Upper lobe of right lung (tissue), 1 donor: ENCODE measurements at regions not wholly inside any gene's neighbourhood (a gene's known extent, or its start where the extent isn't known, plus 50 kb on each side); places are given as distances from the start of the nearest gene placed in this dataset.
A peak's percentile ranks its signal among the peaks of the same experiment; 100 is the strongest.
"Not testable (repeated sequence)": the region's sequence is repeated elsewhere in the genome, so short reads cannot be mapped to it uniquely, and the experiment has no call there.

ENCODE experiments used
- ATAC-seq: fragments of 200-7000 bp; cut with Tn5 transposase; one replicate; pipeline ENCODE4 v1.9.1; 2020; ENCODE audit warnings: mild to moderate bottlenecking, moderate library complexity
- DNase-seq: peaks from one replicate; pipeline ENCODE4 v3.0.0-alpha.2; 2020
- H3K27ac ChIP-seq: fragments of 200-600 bp; one replicate; pipeline ENCODE4 v1.8.0; 2022
- H3K27me3 ChIP-seq: fragments of 200-600 bp; one replicate; pipeline ENCODE4 v1.8.0; 2022; ENCODE audit warnings: mild to moderate bottlenecking
- H3K36me3 ChIP-seq: fragments of 200-600 bp; one replicate; pipeline ENCODE4 v1.8.0; 2022
- H3K4me1 ChIP-seq: fragments of 200-600 bp; one replicate; pipeline ENCODE4 v1.8.0; 2022
- H3K4me3 ChIP-seq: fragments of 200-600 bp; one replicate; pipeline ENCODE4 v1.8.0; 2022; ENCODE audit warnings: mild to moderate bottlenecking
- H3K9me3 ChIP-seq: fragments of 200-600 bp; one replicate; pipeline ENCODE4 v1.8.0; 2022
- CTCF ChIP-seq: fragments of 200-600 bp; IDR thresholded peaks from one replicate; pipeline ENCODE4 v1.8.0; 2022; ENCODE audit warnings: antibody characterized with exemption
- intact Hi-C: fragments of 100-400 bp; cut with DNase I; formaldehyde crosslinking; loops from one replicate; pipeline ENCODE4 v1.11.0; 2022
- donor health status: DM: no; HTN: yes; CAD: no; lungs with severe emphysema.

- ATAC-seq, result no peak
Measured at GRCh38 chr2:77737236-77737635, 215.1 kb upstream of the LRRTM4 start.

GRCh38 chr2:77746780-77747179 lies 224.6 kb upstream of the LRRTM4 start:
- intact Hi-C loops, result no loop called here

More at GRCh38 chr2:77737236-77737635, 215.1 kb upstream of the LRRTM4 start:
- no peaks in the 10 kb centered on the region for H3K4me1 ChIP-seq
- H3K27ac ChIP-seq, result no peak overlapping the region
- H3K36me3 ChIP-seq, result no peaks in the 10 kb centered on the region
- no peaks in the 10 kb centered on the region for H3K9me3 ChIP-seq
- no peaks in the 10 kb centered on the region for H3K27me3 ChIP-seq
- no peak for TF ChIP-seq CTCF
- intact Hi-C loops, result no loop called here
- no peak for DNase-seq
- no peak overlapping the region for H3K4me3 ChIP-seq

DNA sequence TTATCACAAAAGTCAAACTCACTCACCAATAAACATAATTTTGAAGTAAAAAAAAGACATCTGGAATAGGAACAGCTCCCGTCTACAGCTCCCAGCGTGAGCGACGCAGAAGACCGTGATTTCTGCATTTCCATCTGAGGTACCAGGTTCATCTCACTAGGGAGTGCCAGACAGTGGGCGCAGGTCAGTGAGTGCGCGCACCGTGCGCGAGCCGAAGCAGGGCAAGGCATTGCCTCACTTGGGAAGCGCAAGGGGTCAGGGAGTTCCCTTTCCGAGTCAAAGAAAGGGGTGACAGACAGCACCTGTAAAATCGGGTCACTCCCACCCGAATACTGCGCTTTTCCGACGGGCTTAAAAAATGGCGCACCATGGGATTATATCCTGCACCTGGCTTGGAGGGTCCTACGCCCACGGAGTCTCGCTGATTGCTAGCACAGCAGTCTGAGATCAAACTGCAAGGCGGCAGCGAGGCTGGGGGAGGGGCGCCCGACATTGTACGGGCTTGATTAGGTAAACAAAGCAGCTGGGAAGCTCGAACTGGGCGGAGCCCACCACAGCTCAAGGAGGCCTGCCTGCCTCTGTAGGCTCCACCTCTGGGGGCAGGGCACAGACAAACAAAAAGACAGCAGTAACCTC lies 231.7 kb upstream of the LRRTM4 start:
- intact Hi-C loops, result not testable (repeated sequence)

More at GRCh38 chr2:77746780-77747179, 224.6 kb upstream of the LRRTM4 start:
- Histone ChIP-seq H3K4me1 (no peaks in the 10 kb centered on the region), H3K9me3 (no peaks in the 10 kb centered on the region), H3K36me3 (no peaks in the 10 kb centered on the region), H3K4me3 (no peak overlapping the region), H3K27ac (no peak overlapping the region), H3K27me3 (no peaks in the 10 kb centered on the region)
- DNase-seq (no peak), ATAC-seq (no peak)
- no peak for TF ChIP-seq CTCF

DNA sequence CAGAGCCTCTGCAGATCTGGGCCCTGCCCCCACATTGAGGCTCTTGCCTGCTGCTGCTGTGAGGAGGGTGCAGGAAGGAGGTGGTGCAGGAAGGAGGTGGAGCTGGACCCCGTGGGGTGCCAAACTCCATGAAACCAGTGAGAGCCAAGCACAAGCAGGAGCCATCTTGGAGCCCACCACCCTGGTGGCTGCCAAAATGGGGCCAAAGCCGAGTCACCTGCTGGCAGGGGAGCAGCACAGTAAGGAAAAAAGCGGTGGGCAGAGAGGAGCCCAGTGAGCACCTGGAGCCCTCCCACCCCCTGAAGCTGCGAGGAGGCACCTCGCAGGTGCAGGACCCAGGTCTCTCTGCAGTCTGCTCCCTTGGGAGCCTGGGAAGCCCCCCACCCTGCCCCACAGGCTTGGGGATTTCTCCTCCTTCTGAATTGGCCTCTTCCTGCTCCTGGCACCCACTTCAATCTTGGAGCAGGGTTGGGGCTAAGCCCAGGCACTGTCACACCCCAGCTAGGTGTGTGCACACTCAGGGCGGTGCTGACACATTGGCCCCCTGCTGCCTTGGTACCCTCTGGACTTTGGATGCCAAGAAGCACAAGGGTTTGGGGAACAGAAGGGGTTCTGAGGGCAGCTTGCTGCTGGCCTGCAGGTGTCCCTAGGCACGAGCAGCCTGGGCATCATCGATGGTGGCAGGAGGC lies 245.4 kb upstream of the LRRTM4 start:
- Histone ChIP-seq H3K4me1 (no peaks in the 10 kb centered on the region), H3K4me3 (no peak overlapping the region), H3K9me3 (no peaks in the 10 kb centered on the region), H3K27me3 (no peaks in the 10 kb centered on the region), H3K36me3 (no peaks in the 10 kb centered on the region), H3K27ac (no peak overlapping the region)
- ATAC-seq, result peak; percentile 27
- no peak for DNase-seq
- intact Hi-C loops, result no loop called here
- TF ChIP-seq CTCF, result no peak

More for the DNA sequence above, 231.7 kb upstream of the LRRTM4 start:
- DNase-seq, H3K9me3 ChIP-seq, H3K4me1 ChIP-seq, H3K27me3 ChIP-seq, H3K36me3 ChIP-seq, H3K27ac ChIP-seq, ATAC-seq, H3K4me3 ChIP-seq: not testable (repeated sequence)

DNA sequence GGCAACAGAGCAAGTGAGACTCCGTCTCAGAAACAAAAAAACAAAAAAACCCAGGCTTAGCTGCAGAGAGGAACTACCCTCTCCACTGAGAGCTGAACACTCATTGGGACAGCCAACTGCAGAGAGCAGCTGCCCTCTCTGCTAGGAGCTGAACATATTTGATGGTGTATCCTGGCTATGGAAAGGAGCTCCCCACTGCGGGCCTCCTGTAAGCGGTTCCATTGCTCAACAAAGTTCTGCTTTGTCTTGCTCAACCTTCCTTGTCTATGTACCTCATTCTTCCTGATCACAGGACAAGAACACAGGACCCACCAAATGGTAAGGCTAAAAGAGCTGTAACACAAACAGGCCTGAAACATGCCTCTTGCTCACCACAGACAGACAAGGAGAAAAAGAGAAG lies 246.3 kb upstream of the LRRTM4 start:
- no peaks in the 10 kb centered on the region for H3K36me3 ChIP-seq
- H3K4me1 ChIP-seq, result no peaks in the 10 kb centered on the region
- no peaks in the 10 kb centered on the region for H3K27me3 ChIP-seq
- no peaks in the 10 kb centered on the region for H3K9me3 ChIP-seq
- DNase-seq (no peak), ATAC-seq (no peak)
- H3K27ac ChIP-seq, result no peak overlapping the region
- TF ChIP-seq CTCF, result no peak
- H3K4me3 ChIP-seq, result no peak overlapping the region
- intact Hi-C loops, result no loop called here

- Histone ChIP-seq H3K27me3 (no peaks in the 10 kb centered on the region), H3K36me3 (no peaks in the 10 kb centered on the region), H3K27ac (no peak overlapping the region), H3K4me3 (no peak overlapping the region), H3K4me1 (no peaks in the 10 kb centered on the region), H3K9me3 (no peaks in the 10 kb centered on the region)
- intact Hi-C loops, result no loop called here
- TF ChIP-seq CTCF, result no peak
- ATAC-seq, result no peak
- no peak for DNase-seq
Measured at GRCh38 chr2:77778917-77779316, 256.7 kb upstream of the LRRTM4 start.

- H3K9me3 ChIP-seq, H3K36me3 ChIP-seq, ATAC-seq, H3K4me1 ChIP-seq, H3K4me3 ChIP-seq, intact Hi-C loops, DNase-seq, H3K27me3 ChIP-seq, H3K27ac ChIP-seq: not testable (repeated sequence)
Measured at GRCh38 chr2:77793500-77793899, 271.3 kb upstream of the LRRTM4 start.
